ENCODE measurements at regions not wholly inside any gene's neighbourhood (a gene's known extent, or its start where the extent isn't known, plus 50 kb on each side); places are given as distances from the start of the nearest gene placed in this dataset.
"Not testable (repeated sequence)": the region's sequence is repeated elsewhere in the genome, so short reads cannot be mapped to it uniquely, and the experiment has no call there.

GRCh38 chr12:59053266-59053899 is 133.1 kb upstream of the LRIG3 start:
- DNase-seq; H3K4me1 Mint-ChIP-seq (ENCODE audit: low read depth); H3K27me3 Mint-ChIP-seq (ENCODE audit: low read depth); H3K9me3 Mint-ChIP-seq; H3K4me3 Mint-ChIP-seq; ATAC-seq; H3K36me3 Mint-ChIP-seq (ENCODE audit: insufficient read depth): not testable (repeated sequence)

- Mint-ChIP-seq H3K4me1 (ENCODE audit: low read depth) (no peaks in the 10 kb centered on the region), H3K4me3 (no peak overlapping the region), H3K27me3 (ENCODE audit: low read depth) (no peaks in the 10 kb centered on the region), H3K36me3 (ENCODE audit: insufficient read depth) (no peaks in the 10 kb centered on the region), H3K9me3 (no peaks in the 10 kb centered on the region)
- ATAC-seq = no peak
- no peak for DNase-seq
Measured at GRCh38 chr12:59046763-59047534, 126.6 kb upstream of the LRIG3 start.

- Mint-ChIP-seq H3K27me3 (ENCODE audit: low read depth) (no peaks in the 10 kb centered on the region), H3K36me3 (ENCODE audit: insufficient read depth) (no peaks in the 10 kb centered on the region), H3K4me1 (ENCODE audit: low read depth) (no peaks in the 10 kb centered on the region), H3K4me3 (no peak overlapping the region), H3K9me3 (no peaks in the 10 kb centered on the region)
- DNase-seq = no peak
- no peak for ATAC-seq
Measured at GRCh38 chr12:59044791-59045190, 124.5 kb upstream of the LRIG3 start.

GRCh38 chr12:59041241-59042121 is 121.2 kb upstream of the LRIG3 start:
- ATAC-seq (no peak), DNase-seq (no peak)
- no peaks in the 10 kb centered on the region for H3K9me3 Mint-ChIP-seq
- no peaks in the 10 kb centered on the region for H3K27me3 Mint-ChIP-seq (ENCODE audit: low read depth)
- H3K4me3 Mint-ChIP-seq = no peak overlapping the region
- H3K4me1 Mint-ChIP-seq (ENCODE audit: low read depth) = no peaks in the 10 kb centered on the region
- H3K36me3 Mint-ChIP-seq (ENCODE audit: insufficient read depth) = no peaks in the 10 kb centered on the region

- no peaks in the 10 kb centered on the region for H3K36me3 Mint-ChIP-seq (ENCODE audit: insufficient read depth)
Measured at GRCh38 chr12:59040656-59041055, 120.4 kb upstream of the LRIG3 start.

GRCh38 chr12:59040043-59040442 is 119.7 kb upstream of the LRIG3 start:
- Mint-ChIP-seq H3K4me1 (ENCODE audit: low read depth) (no peaks in the 10 kb centered on the region), H3K36me3 (ENCODE audit: insufficient read depth) (no peaks in the 10 kb centered on the region), H3K9me3 (peaks cover 5% of the 10 kb centered on the region), H3K27me3 (ENCODE audit: low read depth) (no peaks in the 10 kb centered on the region), H3K4me3 (no peak overlapping the region)
- ATAC-seq = no peak
- no peak for DNase-seq

More at GRCh38 chr12:59040656-59041055, 120.4 kb upstream of the LRIG3 start:
- Mint-ChIP-seq H3K4me1 (ENCODE audit: low read depth) (no peaks in the 10 kb centered on the region), H3K27me3 (ENCODE audit: low read depth) (no peaks in the 10 kb centered on the region), H3K4me3 (no peak overlapping the region), H3K9me3 (peaks cover 3% of the 10 kb centered on the region)
- DNase-seq = no peak
- ATAC-seq = no peak

GRCh38 chr12:59039005-59039404 is 118.7 kb upstream of the LRIG3 start:
- no peaks in the 10 kb centered on the region for H3K4me1 Mint-ChIP-seq (ENCODE audit: low read depth)
- ATAC-seq (no peak), DNase-seq (no peak)
- no peaks in the 10 kb centered on the region for H3K36me3 Mint-ChIP-seq (ENCODE audit: insufficient read depth)
- peaks cover 5% of the 10 kb centered on the region for H3K9me3 Mint-ChIP-seq
- no peaks in the 10 kb centered on the region for H3K27me3 Mint-ChIP-seq (ENCODE audit: low read depth)
- no peak overlapping the region for H3K4me3 Mint-ChIP-seq

GRCh38 chr12:59036973-59037762 is 116.9 kb upstream of the LRIG3 start:
- H3K27me3 Mint-ChIP-seq (ENCODE audit: low read depth) = no peaks in the 10 kb centered on the region
- no peak overlapping the region for H3K4me3 Mint-ChIP-seq

GRCh38 chr12:59036347-59036746 is 116.0 kb upstream of the LRIG3 start:
- Mint-ChIP-seq H3K4me1 (ENCODE audit: low read depth) (no peaks in the 10 kb centered on the region), H3K27me3 (ENCODE audit: low read depth) (no peaks in the 10 kb centered on the region), H3K36me3 (ENCODE audit: insufficient read depth) (no peaks in the 10 kb centered on the region), H3K4me3 (no peak overlapping the region), H3K9me3 (peaks cover 11% of the 10 kb centered on the region)
- ATAC-seq = no peak
- no peak for DNase-seq

More at GRCh38 chr12:59036973-59037762, 116.9 kb upstream of the LRIG3 start:
- H3K4me1 Mint-ChIP-seq (ENCODE audit: low read depth) = no peaks in the 10 kb centered on the region
- peaks cover 6% of the 10 kb centered on the region for H3K9me3 Mint-ChIP-seq
- DNase-seq (no peak), ATAC-seq (no peak)
- no peaks in the 10 kb centered on the region for H3K36me3 Mint-ChIP-seq (ENCODE audit: insufficient read depth)

GRCh38 chr12:59031313-59031712 is 111.0 kb upstream of the LRIG3 start:
- no peak for ATAC-seq
- no peaks in the 10 kb centered on the region for H3K36me3 Mint-ChIP-seq (ENCODE audit: insufficient read depth)
- no peaks in the 10 kb centered on the region for H3K4me1 Mint-ChIP-seq (ENCODE audit: low read depth)
- H3K4me3 Mint-ChIP-seq = no peak overlapping the region
- peaks cover 11% of the 10 kb centered on the region for H3K9me3 Mint-ChIP-seq
- DNase-seq = no peak
- H3K27me3 Mint-ChIP-seq (ENCODE audit: low read depth) = no peaks in the 10 kb centered on the region

- Mint-ChIP-seq H3K27me3 (ENCODE audit: low read depth) (no peaks in the 10 kb centered on the region), H3K9me3 (peaks cover 5% of the 10 kb centered on the region), H3K36me3 (ENCODE audit: insufficient read depth) (no peaks in the 10 kb centered on the region), H3K4me3 (no peak overlapping the region), H3K4me1 (ENCODE audit: low read depth) (no peaks in the 10 kb centered on the region)
- DNase-seq (no peak), ATAC-seq (no peak)
Measured at GRCh38 chr12:59030415-59030814, 110.1 kb upstream of the LRIG3 start.

GRCh38 chr12:59027199-59027598 is 106.9 kb upstream of the LRIG3 start:
- H3K4me3 Mint-ChIP-seq = no peak overlapping the region

GRCh38 chr12:59023861-59024424 is 103.6 kb upstream of the LRIG3 start:
- H3K4me3 Mint-ChIP-seq = no peak overlapping the region
- H3K9me3 Mint-ChIP-seq = peaks cover 16% of the 10 kb centered on the region
- no peak for DNase-seq
- H3K36me3 Mint-ChIP-seq (ENCODE audit: insufficient read depth) = no peaks in the 10 kb centered on the region
- no peaks in the 10 kb centered on the region for H3K27me3 Mint-ChIP-seq (ENCODE audit: low read depth)
- no peak for ATAC-seq
- no peaks in the 10 kb centered on the region for H3K4me1 Mint-ChIP-seq (ENCODE audit: low read depth)

More at GRCh38 chr12:59027199-59027598, 106.9 kb upstream of the LRIG3 start:
- Mint-ChIP-seq H3K27me3 (ENCODE audit: low read depth) (no peaks in the 10 kb centered on the region), H3K36me3 (ENCODE audit: insufficient read depth) (no peaks in the 10 kb centered on the region), H3K9me3 (peaks cover 16% of the 10 kb centered on the region), H3K4me1 (ENCODE audit: low read depth) (no peaks in the 10 kb centered on the region)
- ATAC-seq (no peak), DNase-seq (no peak)

Measured in activated T-cell treated with anti-CD3 and anti-CD28 coated beads, Interleukin-2, amount 50 U/mL, for 4 hours (primary cell).